ENCODE measurements at regions not wholly inside any gene's neighbourhood (a gene's known extent, or its start where the extent isn't known, plus 50 kb on each side); places are given as distances from the start of the nearest gene placed in this dataset.

GRCh38 chr5:57407391-57407790 is 75.2 kb downstream of the ACTBL2 start:
- Histone ChIP-seq H3K9me3 (ENCODE audit: control insufficient read depth in 2 of 2, low read length in 2 of 2) (no peaks in the 10 kb centered on the region), H3K27me3 (ENCODE audit: control insufficient read depth, insufficient read depth, low read length) (peaks cover 4% of the 10 kb centered on the region), H3K4me3 (ENCODE audit: low read depth, low read length) (no peak overlapping the region), H3K36me3 (ENCODE audit: control insufficient read depth, insufficient read depth, low read length) (no peaks in the 10 kb centered on the region), H3K4me1 (ENCODE audit: control insufficient read depth, insufficient read depth, low read length, poor library complexity, severe bottlenecking) (no peaks in the 10 kb centered on the region), H3K27ac (ENCODE audit: insufficient read depth, low read length, poor library complexity, severe bottlenecking) (no peak overlapping the region)
- Mint-ChIP-seq H3K27me3 (peaks cover 6% of the 10 kb centered on the region), H3K36me3 (no peaks in the 10 kb centered on the region), H3K9me3 (peaks cover 0 to 1% (median 0%) of the 10 kb centered on the region in 7 donors), H3K27ac (no peak overlapping the region), H3K4me1 (no peaks in the 10 kb centered on the region), H3K4me3 (no peak overlapping the region)
- ATAC-seq (ENCODE audit: low read depth in 2 of 2), result no peak
- DNase-seq, result no peak

GRCh38 chr5:57406641-57407040 is 76.0 kb downstream of the ACTBL2 start:
- Mint-ChIP-seq H3K9me3 (peaks cover 0 to 1% (median 0%) of the 10 kb centered on the region in 7 donors), H3K27me3 (peaks cover 6% of the 10 kb centered on the region), H3K27ac (no peak overlapping the region), H3K4me1 (no peaks in the 10 kb centered on the region), H3K4me3 (no peak overlapping the region), H3K36me3 (no peaks in the 10 kb centered on the region)
- ATAC-seq (ENCODE audit: low read depth in 2 of 2) (no peak), DNase-seq (no peak)
- Histone ChIP-seq H3K27ac (ENCODE audit: insufficient read depth, low read length, poor library complexity, severe bottlenecking) (no peak overlapping the region), H3K4me3 (ENCODE audit: low read depth, low read length) (no peak overlapping the region), H3K27me3 (ENCODE audit: control insufficient read depth, insufficient read depth, low read length) (peaks cover 4% of the 10 kb centered on the region), H3K9me3 (ENCODE audit: control insufficient read depth in 2 of 2, low read length in 2 of 2) (no peaks in the 10 kb centered on the region), H3K36me3 (ENCODE audit: control insufficient read depth, insufficient read depth, low read length) (no peaks in the 10 kb centered on the region), H3K4me1 (ENCODE audit: control insufficient read depth, insufficient read depth, low read length, poor library complexity, severe bottlenecking) (no peaks in the 10 kb centered on the region)

GRCh38 chr5:57405984-57406383 is 76.6 kb downstream of the ACTBL2 start:
- Histone ChIP-seq H3K9me3 (ENCODE audit: control insufficient read depth in 2 of 2, low read length in 2 of 2) (no peaks in the 10 kb centered on the region), H3K4me1 (ENCODE audit: control insufficient read depth, insufficient read depth, low read length, poor library complexity, severe bottlenecking) (no peaks in the 10 kb centered on the region), H3K4me3 (ENCODE audit: low read depth, low read length) (no peak overlapping the region), H3K36me3 (ENCODE audit: control insufficient read depth, insufficient read depth, low read length) (no peaks in the 10 kb centered on the region), H3K27me3 (ENCODE audit: control insufficient read depth, insufficient read depth, low read length) (peaks cover 4% of the 10 kb centered on the region), H3K27ac (ENCODE audit: insufficient read depth, low read length, poor library complexity, severe bottlenecking) (no peak overlapping the region)
- DNase-seq, result no peak
- Mint-ChIP-seq H3K36me3 (no peaks in the 10 kb centered on the region), H3K27me3 (peaks cover 12% of the 10 kb centered on the region), H3K27ac (no peak overlapping the region), H3K4me1 (no peaks in the 10 kb centered on the region), H3K9me3 (peaks cover 0 to 1% (median 0%) of the 10 kb centered on the region in 7 donors), H3K4me3 (no peak overlapping the region)
- no peak for ATAC-seq (ENCODE audit: low read depth in 2 of 2)

- Mint-ChIP-seq H3K9me3 (peaks cover 0 to 3% (median 1%) of the 10 kb centered on the region in 7 donors), H3K27me3 (peaks cover 12% of the 10 kb centered on the region), H3K27ac (no peak overlapping the region), H3K4me1 (no peaks in the 10 kb centered on the region), H3K36me3 (no peaks in the 10 kb centered on the region), H3K4me3 (no peak overlapping the region)
- Histone ChIP-seq H3K27ac (ENCODE audit: insufficient read depth, low read length, poor library complexity, severe bottlenecking) (no peak overlapping the region), H3K9me3 (ENCODE audit: control insufficient read depth in 2 of 2, low read length in 2 of 2) (no peaks in the 10 kb centered on the region), H3K4me3 (ENCODE audit: low read depth, low read length) (no peak overlapping the region), H3K36me3 (ENCODE audit: control insufficient read depth, insufficient read depth, low read length) (no peaks in the 10 kb centered on the region), H3K27me3 (ENCODE audit: control insufficient read depth, insufficient read depth, low read length) (peaks cover 4% of the 10 kb centered on the region), H3K4me1 (ENCODE audit: control insufficient read depth, insufficient read depth, low read length, poor library complexity, severe bottlenecking) (no peaks in the 10 kb centered on the region)
- DNase-seq (no peak), ATAC-seq (ENCODE audit: low read depth in 2 of 2) (no peak)
These were observed 79.8 kb downstream of the ACTBL2 start for GRCh38 chr5:57402761-57403160.

GRCh38 chr5:57402348-57402747 is 80.3 kb downstream of the ACTBL2 start:
- Mint-ChIP-seq H3K27ac (no peak overlapping the region), H3K9me3 (peaks cover 0 to 3% (median 1%) of the 10 kb centered on the region in 7 donors)

GRCh38 chr5:57398413-57399093 is 84.1 kb downstream of the ACTBL2 start:
- DNase-seq (no peak), ATAC-seq (ENCODE audit: low read depth in 2 of 2) (no peak)
- no peak overlapping the region for H3K4me3 ChIP-seq (ENCODE audit: low read depth, low read length)
- no peaks in the 10 kb centered on the region for H3K4me1 ChIP-seq (ENCODE audit: control insufficient read depth, insufficient read depth, low read length, poor library complexity, severe bottlenecking)
- Mint-ChIP-seq H3K4me3 (no peak overlapping the region), H3K9me3 (peaks cover 0 to 3% (median 1%) of the 10 kb centered on the region in 7 donors), H3K4me1 (no peaks in the 10 kb centered on the region), H3K27me3 (peaks cover 9% of the 10 kb centered on the region), H3K36me3 (no peaks in the 10 kb centered on the region), H3K27ac (no peak overlapping the region)
- peaks cover 6% of the 10 kb centered on the region for H3K27me3 ChIP-seq (ENCODE audit: control insufficient read depth, insufficient read depth, low read length)
- no peak overlapping the region for H3K27ac ChIP-seq (ENCODE audit: insufficient read depth, low read length, poor library complexity, severe bottlenecking)
- no peaks in the 10 kb centered on the region for H3K36me3 ChIP-seq (ENCODE audit: control insufficient read depth, insufficient read depth, low read length)
- H3K9me3 ChIP-seq (ENCODE audit: control insufficient read depth in 2 of 2, low read length in 2 of 2), result no peaks in the 10 kb centered on the region

More at GRCh38 chr5:57402348-57402747, 80.3 kb downstream of the ACTBL2 start:
- H3K4me3 Mint-ChIP-seq, result no peak overlapping the region
- H3K4me1 Mint-ChIP-seq, result no peaks in the 10 kb centered on the region
- H3K4me1 ChIP-seq (ENCODE audit: control insufficient read depth, insufficient read depth, low read length, poor library complexity, severe bottlenecking), result no peaks in the 10 kb centered on the region
- ATAC-seq (ENCODE audit: low read depth in 2 of 2) (no peak), DNase-seq (no peak)
- no peaks in the 10 kb centered on the region for H3K36me3 ChIP-seq (ENCODE audit: control insufficient read depth, insufficient read depth, low read length)
- H3K9me3 ChIP-seq (ENCODE audit: control insufficient read depth in 2 of 2, low read length in 2 of 2), result no peaks in the 10 kb centered on the region
- H3K27me3 ChIP-seq (ENCODE audit: control insufficient read depth, insufficient read depth, low read length), result peaks cover 4% of the 10 kb centered on the region
- H3K27ac ChIP-seq (ENCODE audit: insufficient read depth, low read length, poor library complexity, severe bottlenecking), result no peak overlapping the region
- H3K4me3 ChIP-seq (ENCODE audit: low read depth, low read length), result no peak overlapping the region
- peaks cover 12% of the 10 kb centered on the region for H3K27me3 Mint-ChIP-seq
- no peaks in the 10 kb centered on the region for H3K36me3 Mint-ChIP-seq

- no peak for DNase-seq
- Histone ChIP-seq H3K4me1 (ENCODE audit: control insufficient read depth, insufficient read depth, low read length, poor library complexity, severe bottlenecking) (no peaks in the 10 kb centered on the region), H3K36me3 (ENCODE audit: control insufficient read depth, insufficient read depth, low read length) (no peaks in the 10 kb centered on the region), H3K27ac (ENCODE audit: insufficient read depth, low read length, poor library complexity, severe bottlenecking) (no peak overlapping the region), H3K4me3 (ENCODE audit: low read depth, low read length) (no peak overlapping the region), H3K9me3 (ENCODE audit: control insufficient read depth in 2 of 2, low read length in 2 of 2) (no peaks in the 10 kb centered on the region), H3K27me3 (ENCODE audit: control insufficient read depth, insufficient read depth, low read length) (peaks cover 6% of the 10 kb centered on the region)
- Mint-ChIP-seq H3K27me3 (peaks cover 11% of the 10 kb centered on the region), H3K4me3 (no peak overlapping the region), H3K4me1 (no peaks in the 10 kb centered on the region), H3K9me3 (peaks cover 0 to 3% (median 0%) of the 10 kb centered on the region in 7 donors), H3K36me3 (no peaks in the 10 kb centered on the region), H3K27ac (peak overlapping the region in 1 of 3 donors; percentile 17)
- ATAC-seq (ENCODE audit: low read depth in 2 of 2), result no peak
These were observed 85.9 kb downstream of the ACTBL2 start for GRCh38 chr5:57396701-57397100.

Measured in CD4-positive, CD25-positive, alpha-beta regulatory T cell (primary cell).